ENCODE measurements at regions not wholly inside any gene's neighbourhood (a gene's known extent, or its start where the extent isn't known, plus 50 kb on each side); places are given as distances from the start of the nearest gene placed in this dataset.

DNA sequence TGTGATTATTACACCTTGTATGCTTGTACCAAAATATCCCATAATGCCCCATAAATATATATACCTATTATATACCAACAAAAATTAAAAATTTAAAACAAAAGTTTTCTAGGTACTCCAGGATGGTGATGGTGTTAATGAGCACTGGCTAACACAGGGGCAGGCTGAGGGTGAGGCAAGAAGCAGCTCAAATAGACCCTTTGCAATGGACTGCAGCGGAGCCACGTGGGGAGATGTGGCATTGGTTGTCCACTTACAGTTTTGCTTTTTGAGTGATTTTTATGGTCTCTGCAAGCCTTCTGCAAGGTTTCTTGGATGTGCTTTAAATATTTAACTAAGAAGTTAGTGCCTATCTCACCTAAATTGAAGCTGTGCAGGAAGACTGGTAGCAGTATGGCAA lies 132.9 kb downstream of the RAP2A start:
- TF ChIP-seq, protein P1, sequence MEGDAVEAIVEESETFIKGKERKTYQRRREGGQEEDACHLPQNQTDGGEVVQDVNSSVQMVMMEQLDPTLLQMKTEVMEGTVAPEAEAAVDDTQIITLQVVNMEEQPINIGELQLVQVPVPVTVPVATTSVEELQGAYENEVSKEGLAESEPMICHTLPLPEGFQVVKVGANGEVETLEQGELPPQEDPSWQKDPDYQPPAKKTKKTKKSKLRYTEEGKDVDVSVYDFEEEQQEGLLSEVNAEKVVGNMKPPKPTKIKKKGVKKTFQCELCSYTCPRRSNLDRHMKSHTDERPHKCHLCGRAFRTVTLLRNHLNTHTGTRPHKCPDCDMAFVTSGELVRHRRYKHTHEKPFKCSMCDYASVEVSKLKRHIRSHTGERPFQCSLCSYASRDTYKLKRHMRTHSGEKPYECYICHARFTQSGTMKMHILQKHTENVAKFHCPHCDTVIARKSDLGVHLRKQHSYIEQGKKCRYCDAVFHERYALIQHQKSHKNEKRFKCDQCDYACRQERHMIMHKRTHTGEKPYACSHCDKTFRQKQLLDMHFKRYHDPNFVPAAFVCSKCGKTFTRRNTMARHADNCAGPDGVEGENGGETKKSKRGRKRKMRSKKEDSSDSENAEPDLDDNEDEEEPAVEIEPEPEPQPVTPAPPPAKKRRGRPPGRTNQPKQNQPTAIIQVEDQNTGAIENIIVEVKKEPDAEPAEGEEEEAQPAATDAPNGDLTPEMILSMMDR (IDR thresholded peaks at IDR 0.05), result no peak
- no peak for TF ChIP-seq POLR2AphosphoS5 (IDR thresholded peaks at IDR 0.05)
- no peak for TF ChIP-seq POLR2A (IDR thresholded peaks at IDR 0.05)
